Mesothelial cell of epicardium (in vitro differentiated cells): ENCODE measurements at regions not wholly inside any gene's neighbourhood (a gene's known extent, or its start where the extent isn't known, plus 50 kb on each side); places are given as distances from the start of the nearest gene placed in this dataset.

Experiments used
- DNase-seq, 2 experiments: peaks; one replicate each; pipeline ENCODE4 v3.0.0; 2021; ENCODE audit warnings: low spot score in 2 of 2; ENCODE audit not compliant: unreplicated experiment in 2 of 2
- H3K27ac Mint-ChIP-seq: 2 replicates; pipeline ENCODE4 v1.8.0; 2021; ENCODE audit warnings: mixed read lengths
- H3K27me3 Mint-ChIP-seq: 2 replicates; pipeline ENCODE4 v1.8.0; 2021; ENCODE audit warnings: low read depth, mixed read lengths
- H3K36me3 Mint-ChIP-seq: 2 replicates; pipeline ENCODE4 v1.8.0; 2021; ENCODE audit warnings: mixed read lengths
- H3K4me1 Mint-ChIP-seq: 2 replicates; pipeline ENCODE4 v1.8.0; 2021; ENCODE audit warnings: mixed read lengths
- H3K4me3 Mint-ChIP-seq: 2 replicates; pipeline ENCODE4 v1.8.0; 2021; ENCODE audit warnings: mild to moderate bottlenecking, moderate library complexity, mixed read lengths
- H3K9me3 Mint-ChIP-seq: 2 replicates; pipeline ENCODE4 v1.8.0; 2021; ENCODE audit warnings: mixed read lengths
- CTCF ChIP-seq: fragments of 200-600 bp; sonication (generic); IDR thresholded peaks from one replicate; pipeline ENCODE4 v1.5.0; 2021; ENCODE audit warnings: antibody characterized with exemption; ENCODE audit not compliant: unreplicated experiment

GRCh38 chr9:70465398-70465797, 50.9 kb upstream of the KLF9 start:
- no peak overlapping the region for H3K27ac Mint-ChIP-seq

More at GRCh38 chr9:70465398-70465797, 50.9 kb upstream of the KLF9 start:
- no peaks in the 10 kb centered on the region for H3K9me3 Mint-ChIP-seq
- no peaks in the 10 kb centered on the region for H3K27me3 Mint-ChIP-seq
- DNase-seq, result no peak
- TF ChIP-seq CTCF, result no peak
- H3K4me1 Mint-ChIP-seq, result peaks cover under 1% of the 10 kb centered on the region
- H3K4me3 Mint-ChIP-seq, result no peak overlapping the region
- no peaks in the 10 kb centered on the region for H3K36me3 Mint-ChIP-seq
